D721Med (cell line): ENCODE measurements at regions not wholly inside any gene's neighbourhood (a gene's known extent, or its start where the extent isn't known, plus 50 kb on each side); places are given as distances from the start of the nearest gene placed in this dataset.
"Not testable (repeated sequence)": the region's sequence is repeated elsewhere in the genome, so short reads cannot be mapped to it uniquely, and the experiment has no call there.

Experiments used
- DNase-seq: peaks from one replicate; pipeline ENCODE4 v3.0.0; 2011; ENCODE audit warnings: low spot score; ENCODE audit not compliant: insufficient read length
- FAIRE-seq: peaks from 2 replicates; lab custom pipeline; 2011; peaks lifted over from hg19 to GRCh38; lab: Jason Lieb, UNC
- CTCF ChIP-seq: IDR thresholded peaks from 2 replicates; pipeline ENCODE4 v1.5.1; 2012; ENCODE audit warnings: mild to moderate bottlenecking, control low read depth; ENCODE audit not compliant: insufficient read depth; ENCODE audit errors: missing control alignments

DNA sequence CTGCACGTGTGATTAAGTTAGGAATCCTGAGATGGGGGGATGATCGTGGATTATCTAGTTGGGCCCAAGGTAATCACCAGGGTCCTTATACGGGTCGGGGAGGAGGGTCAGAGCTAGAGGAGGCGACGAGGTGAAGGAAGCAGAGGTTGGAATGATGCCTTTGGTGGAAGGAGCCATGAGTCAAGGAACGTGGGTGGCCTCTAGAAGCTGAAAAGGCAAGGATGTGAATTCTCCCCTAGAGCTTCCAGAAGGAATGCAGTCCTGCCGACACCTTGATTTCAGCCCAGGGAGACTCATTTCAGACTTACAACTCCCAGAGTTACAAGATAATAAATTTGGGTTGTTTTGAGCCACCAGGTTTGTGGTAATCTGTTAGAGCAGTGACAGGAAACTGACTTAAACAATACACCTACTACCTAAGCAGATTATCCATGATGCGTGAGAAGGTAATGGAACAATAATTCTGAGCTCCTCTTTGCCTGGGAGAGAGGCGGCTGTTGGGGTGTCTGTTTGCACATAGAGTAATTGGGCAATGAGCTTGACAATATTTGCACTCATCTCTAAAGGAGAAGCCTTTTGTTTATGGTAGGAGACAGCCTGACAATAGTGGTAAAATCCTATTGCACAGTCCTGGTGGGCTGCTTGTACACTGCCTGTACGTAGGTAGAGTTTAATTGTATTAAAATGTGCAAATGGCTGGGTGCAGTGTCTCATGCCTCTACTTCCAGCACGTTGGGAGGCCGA is 129.3 kb upstream of the IER5L start:
- FAIRE-seq (no peak), DNase-seq (no peak)
- no peak for TF ChIP-seq CTCF

DNA sequence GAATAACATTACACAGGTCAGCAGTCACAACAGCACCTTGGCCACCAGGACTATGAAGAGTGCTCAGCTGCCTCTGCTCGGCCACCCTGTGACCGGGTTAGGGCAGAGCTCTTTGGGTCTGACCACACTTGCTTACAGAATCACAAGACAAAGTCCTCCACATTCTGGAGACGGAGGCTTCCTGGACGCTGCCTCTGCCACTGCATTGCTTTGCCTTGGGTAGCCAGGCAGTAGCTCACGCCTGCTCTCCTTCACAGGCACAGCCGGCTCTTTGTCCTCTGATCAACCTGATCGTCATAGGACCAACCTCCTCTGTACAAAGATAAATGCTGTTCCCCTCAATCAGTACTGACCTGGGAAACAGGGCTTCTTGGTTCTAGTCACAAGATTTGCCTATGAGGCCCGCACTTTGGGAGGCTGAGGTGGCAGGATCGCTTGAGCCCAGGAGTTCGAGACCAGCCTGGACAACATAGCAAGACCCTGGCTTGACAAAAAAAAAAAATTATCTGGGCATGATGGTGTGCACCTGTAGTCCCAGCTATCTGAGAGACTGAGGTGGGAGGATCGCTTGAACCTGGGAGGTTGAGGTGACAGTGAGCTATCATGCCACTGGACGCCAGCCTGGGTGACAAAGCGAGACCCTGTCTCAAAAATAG is 128.4 kb upstream of the IER5L start:
- no peak for FAIRE-seq
- DNase-seq, result no peak
- no peak for TF ChIP-seq CTCF

DNA sequence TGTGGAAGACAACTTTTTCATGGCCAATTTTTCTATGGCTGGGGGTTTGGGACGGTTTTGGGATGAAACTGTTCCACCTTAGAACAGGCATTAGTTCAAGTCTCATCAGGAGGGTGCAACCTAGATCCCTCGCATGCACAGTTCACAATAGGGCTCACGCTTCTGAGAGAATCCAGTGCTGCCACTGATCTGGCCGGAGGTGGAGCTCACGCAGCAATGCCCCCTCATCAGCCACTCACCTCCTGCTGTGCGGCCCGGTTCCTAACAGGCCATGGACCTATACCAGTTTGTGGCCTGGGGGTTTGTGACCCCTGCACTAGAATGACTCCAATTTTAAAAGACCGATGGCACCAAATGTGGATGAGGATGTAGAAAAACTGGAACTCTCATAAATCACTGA is 127.2 kb upstream of the IER5L start:
- no peak for DNase-seq
- TF ChIP-seq CTCF, result no peak
- no peak for FAIRE-seq

- FAIRE-seq (no peak), DNase-seq (no peak)
- no peak for TF ChIP-seq CTCF
Observed at GRCh38 chr9:129301941-129302340, 123.9 kb upstream of the IER5L start.

DNA sequence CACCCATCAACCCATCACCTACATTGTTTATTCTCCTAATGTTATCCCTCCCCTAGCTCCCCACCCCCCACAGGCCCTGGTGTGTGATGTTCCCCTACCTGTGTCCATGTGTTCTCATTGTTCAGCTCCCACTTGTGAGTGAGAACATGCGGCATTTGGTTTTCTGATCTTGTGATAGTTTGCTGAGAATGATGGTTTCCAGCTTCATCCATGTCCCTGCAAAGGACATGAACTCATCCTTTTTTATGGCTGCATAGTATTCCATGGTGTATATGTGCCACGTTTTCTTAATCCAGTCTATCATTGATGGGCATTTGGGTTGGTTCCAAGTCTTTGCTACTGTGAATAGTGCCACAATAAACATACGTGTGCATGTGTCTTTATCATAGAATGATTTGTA is 118.1 kb upstream of the IER5L start:
- DNase-seq, FAIRE-seq: not testable (repeated sequence)

DNA sequence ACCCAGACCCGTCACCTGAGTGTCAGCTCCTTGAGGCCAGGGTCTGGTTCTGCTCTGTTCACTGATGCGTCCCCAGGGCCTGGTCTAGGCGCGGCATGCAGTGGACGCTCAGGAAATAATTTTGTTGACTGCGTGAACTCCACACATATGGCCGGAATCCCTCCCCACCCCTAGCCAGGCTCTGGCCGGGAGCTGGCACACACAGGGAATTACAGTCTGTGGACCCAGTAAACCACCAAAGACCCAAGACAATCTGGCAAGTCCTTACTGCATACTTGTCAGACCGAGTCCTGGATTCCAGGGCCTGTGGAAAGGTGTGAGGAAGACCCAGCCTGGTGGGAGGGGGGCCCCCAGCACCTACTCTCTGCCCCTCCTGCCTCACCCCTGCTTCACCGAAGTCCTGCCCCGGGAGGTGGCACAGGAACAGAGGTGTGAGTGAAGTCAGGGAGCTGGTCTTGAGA is 113.0 kb upstream of the IER5L start:
- FAIRE-seq, result no peak
- DNase-seq, result no peak
- TF ChIP-seq CTCF, result no peak

DNA sequence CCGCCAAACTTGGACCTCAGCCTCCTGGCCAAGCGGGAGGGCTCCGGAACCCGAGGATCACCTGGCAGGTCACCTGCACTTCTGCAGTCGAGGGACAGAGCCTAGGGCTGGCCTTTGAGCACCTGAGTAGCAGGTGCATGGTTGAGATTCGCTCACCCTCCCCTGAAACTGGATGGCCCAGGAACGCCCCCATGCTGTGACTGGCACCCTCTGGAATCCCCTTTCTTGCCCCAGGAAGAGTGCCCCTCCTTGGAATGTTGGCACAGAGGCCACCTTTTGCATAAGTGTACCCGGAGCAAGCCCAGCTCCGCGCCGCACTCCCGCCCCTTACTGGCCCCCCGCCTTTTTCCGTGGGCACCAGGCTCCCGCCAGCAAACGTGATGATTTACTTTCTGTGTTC is 112.5 kb upstream of the IER5L start:
- no peak for TF ChIP-seq CTCF
- no peak for DNase-seq
- FAIRE-seq, result no peak
